ENCODE measurements at regions not wholly inside any gene's neighbourhood (a gene's known extent, or its start where the extent isn't known, plus 50 kb on each side); places are given as distances from the start of the nearest gene placed in this dataset.

DNA sequence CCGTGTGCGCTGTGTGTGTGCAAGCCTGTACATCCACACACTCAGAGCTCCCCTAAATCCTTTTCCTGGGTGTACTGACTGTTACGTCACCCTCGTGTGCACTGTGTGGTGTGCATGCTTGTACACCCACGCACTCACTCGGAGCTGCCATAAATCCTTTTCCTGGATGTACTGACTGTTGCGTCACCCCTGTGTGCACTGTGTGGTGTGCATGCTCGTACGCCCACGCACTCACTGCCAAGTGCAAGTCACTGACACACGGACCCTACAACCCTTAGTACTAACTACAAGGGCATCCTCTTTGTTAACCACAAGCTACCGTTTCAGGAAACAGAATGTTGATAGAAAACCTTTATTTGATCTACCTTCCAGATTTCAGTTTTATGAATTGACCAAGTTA lies 983.4 kb downstream of the EFNB2 start:
- peak in 1 of 51 donors; percentile 1 for DNase-seq

- no peak for DNase-seq
These were observed 987.6 kb downstream of the EFNB2 start for GRCh38 chr13:105547851-105548250.

DNA sequence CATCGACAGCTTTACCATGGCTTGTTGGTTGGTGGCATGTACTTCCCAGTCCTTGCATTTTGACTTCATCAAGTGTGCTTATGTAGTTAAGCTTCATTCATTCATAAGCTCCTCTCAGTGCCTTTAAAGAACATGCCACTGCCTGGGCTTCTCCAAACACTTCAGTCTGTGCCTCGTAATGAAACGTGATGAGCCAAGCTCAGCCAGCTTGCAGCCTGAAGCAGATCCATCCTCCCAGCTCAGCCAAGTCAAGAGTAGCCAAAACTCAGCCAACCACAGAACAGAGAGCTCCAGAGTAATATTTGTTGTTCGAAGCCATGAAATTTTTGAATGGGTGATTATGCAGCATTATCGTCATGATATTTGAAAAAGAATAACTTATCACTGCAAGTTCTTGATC lies 989.7 kb downstream of the EFNB2 start:
- DNase-seq: no peak

- no peak for DNase-seq
These were observed 991.7 kb downstream of the EFNB2 start for GRCh38 chr13:105543742-105544141.

DNA sequence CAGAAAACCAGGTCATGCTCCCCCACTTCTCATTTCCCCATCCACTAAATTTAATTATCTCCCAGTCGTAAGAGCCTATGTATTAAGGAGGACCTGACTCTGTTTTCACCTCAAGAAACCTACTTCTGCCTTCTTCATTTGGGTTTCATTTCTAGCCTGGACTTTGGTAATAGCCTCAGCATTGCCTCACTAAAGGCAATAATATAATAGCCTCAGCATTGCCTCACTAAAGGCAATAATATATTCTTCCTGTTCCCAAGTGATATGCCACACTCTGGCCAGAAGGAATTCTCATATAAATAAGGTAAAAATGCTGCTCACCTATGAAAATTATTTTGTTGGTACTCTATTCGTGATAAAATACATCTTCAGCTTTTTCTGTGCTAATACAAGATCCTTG lies 993.9 kb downstream of the EFNB2 start:
- no peak for DNase-seq

DNA sequence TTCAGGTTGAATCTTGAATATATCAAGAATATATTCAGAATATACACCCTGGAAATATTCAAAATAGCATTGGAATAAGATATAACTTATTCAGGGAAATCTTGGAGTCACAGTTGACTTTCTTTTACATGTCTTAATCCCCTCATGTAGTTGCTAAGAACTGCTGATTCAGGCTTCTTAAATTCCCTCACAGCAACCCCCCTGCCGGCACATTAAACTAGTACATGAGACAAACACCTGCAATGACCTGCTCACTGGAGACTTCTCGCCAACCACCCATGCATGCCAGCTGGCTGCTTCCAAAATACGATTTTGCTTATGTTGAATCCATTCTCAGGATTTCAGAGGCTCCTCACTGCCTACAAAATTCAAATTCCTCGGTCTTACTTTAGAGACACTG lies 997.1 kb downstream of the EFNB2 start:
- DNase-seq: no peak

- no peak for DNase-seq
These were observed 998.3 kb downstream of the EFNB2 start for GRCh38 chr13:105537113-105537512.

DNA sequence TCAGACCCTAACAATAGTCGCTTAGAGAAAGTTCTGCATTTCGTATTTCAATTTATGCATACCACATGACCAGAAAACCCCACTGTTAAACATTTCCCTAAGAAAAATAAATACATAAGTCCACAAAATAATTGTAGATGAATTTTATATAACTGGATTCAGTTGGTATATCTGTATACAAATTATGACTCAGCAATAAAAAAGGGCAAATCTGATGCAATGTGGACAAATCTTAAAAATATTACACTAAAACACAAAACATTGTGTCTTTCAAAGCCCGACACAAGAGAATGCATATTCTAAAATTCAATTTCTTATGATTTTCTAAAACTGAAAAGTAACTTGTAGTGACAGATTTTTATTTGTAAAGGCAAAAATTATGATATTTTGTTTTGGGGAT lies 1005.0 kb downstream of the EFNB2 start:
- no peak for DNase-seq

GRCh38 chr13:105527127-105527526 lies 1008.3 kb downstream of the EFNB2 start:
- no peak for DNase-seq

- no peak for DNase-seq
These were observed 1015.7 kb downstream of the EFNB2 start for GRCh38 chr13:105519771-105520170.

- no peak for DNase-seq
These were observed 1017.4 kb downstream of the EFNB2 start for GRCh38 chr13:105518086-105518485.

DNA sequence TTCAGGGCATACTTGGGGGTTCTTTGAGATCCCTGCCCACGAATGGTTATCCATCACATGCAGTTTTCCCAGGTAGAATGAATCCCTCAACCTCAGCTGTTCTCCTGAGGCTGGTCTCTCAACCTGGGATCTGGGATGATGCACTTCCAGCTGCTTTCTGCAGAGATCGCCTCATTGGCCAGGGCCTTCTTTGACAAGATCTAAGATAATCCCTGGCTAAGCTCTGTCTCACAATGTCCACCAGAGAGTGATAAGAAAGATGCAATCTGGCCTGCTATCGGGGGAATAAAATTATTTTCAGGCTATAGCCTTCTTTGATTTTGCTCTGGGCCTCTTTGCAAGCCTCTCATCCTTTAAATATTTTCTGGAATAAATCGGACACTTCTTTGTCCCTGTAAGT lies 1021.1 kb downstream of the EFNB2 start:
- no peak for DNase-seq

- no peak for DNase-seq
These were observed 1022.0 kb downstream of the EFNB2 start for GRCh38 chr13:105513448-105513847.

- DNase-seq: no peak
These were observed 1025.3 kb downstream of the EFNB2 start for GRCh38 chr13:105509981-105510762.

- no peak for DNase-seq
These were observed 1029.0 kb downstream of the EFNB2 start for GRCh38 chr13:105506463-105506862.

DNA sequence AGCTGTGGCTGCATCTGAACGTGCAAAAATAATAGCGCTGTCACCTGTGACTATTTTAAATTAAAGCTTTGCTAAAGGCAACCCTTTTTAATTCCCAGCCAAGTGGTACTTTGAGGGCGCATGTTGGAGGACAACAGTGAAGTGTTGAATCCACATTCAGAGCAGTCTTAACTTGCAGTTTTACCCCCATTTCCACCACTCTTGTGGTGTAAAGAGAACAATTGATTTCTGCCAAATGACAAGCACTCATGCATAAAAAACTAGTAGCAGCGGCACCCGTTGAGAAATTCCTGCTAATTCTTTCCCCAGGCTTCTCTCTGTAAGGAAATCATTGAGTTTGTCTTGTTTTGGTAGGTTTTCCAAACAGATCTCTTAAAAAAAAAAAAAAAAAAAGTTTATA lies 1033.3 kb downstream of the EFNB2 start:
- no peak for DNase-seq

DNA sequence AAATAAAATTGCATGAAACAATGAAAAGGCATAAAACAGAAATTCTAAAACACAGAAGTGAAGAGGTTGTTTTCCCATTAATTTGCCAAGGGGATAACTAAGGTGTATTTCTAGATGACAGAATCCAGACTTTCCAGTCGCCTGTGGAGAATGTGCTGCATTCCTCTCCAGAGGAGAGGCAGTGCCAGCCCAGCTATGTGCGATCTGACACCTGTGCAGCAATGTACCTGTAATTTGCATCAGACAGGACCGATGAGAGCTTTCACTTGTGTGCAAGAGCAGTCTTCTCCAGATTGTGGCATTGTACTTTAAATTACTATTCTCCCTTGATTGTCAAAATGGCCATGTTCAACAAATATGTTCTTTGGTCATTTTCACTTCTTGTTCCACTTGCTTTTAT lies 1037.9 kb downstream of the EFNB2 start:
- no peak for DNase-seq

- no peak for DNase-seq
These were observed 1043.2 kb downstream of the EFNB2 start for GRCh38 chr13:105492216-105492615.

- DNase-seq: no peak
These were observed 1044.1 kb downstream of the EFNB2 start for GRCh38 chr13:105491345-105491744.

DNA sequence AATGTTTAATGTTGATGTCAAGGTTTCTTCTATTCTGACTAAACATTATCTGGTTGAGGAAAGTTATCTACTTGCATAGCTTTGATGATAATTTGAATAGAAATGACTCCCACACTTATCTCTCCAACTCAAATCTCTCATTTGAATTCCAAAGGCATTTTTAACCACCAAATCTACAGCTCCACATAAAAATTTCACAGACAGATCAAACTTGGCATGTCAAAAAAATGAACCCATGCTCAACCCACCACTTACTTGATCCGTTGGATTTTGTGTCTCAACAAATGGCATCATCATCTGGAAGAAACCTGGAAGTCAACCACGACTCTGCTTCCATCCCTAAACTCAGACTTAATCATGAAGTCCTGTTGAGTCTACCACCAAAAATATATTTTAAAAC lies 1050.4 kb downstream of the EFNB2 start:
- DNase-seq: no peak

DNA sequence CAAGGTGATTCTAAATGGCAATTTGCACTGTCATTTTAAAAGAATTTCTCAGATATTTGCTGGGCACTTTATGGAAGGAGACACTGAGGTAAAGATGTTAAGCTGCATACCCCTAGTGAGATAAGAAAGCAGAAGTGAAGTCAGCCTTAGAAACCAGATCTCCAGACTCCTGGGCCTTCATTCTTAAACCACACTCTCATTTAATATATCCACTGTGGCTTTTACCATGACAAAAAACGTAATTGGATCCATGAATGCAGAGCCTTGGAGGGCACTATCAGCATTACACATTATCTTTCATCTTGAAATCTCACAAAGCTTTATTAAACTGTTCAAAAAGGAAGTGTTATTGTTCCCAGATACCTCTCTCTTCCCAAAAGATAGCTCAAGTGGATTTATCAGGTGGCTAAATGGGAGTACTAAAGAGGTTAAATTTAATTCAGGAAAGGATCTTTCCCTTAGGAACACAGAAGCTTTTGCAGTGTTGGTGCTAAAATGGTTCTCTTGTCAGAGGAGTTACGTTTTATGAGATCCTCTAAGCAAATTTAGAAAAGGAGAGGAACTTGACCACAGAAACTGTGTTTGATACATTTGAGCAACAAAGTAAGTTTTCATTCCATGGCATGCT lies 1060.4 kb downstream of the EFNB2 start:
- no peak for DNase-seq

DNA sequence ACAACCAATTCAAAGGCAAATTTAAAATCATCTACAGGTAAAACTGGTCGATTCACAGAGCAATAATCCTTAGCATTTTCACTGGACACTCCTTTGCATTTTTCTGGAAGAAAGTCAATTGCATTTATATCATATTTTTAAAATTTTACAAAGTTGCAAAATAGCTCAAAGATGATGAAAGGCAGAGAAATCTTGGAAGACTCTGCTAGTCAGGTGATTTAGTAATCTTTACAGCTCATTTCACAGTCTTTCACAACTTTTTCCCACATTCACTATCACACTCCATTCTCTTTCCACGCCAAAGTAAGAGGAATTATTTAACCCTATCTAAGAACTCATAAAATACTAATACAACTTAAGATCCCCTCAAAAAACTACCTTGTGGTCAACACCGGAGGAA lies 1063.8 kb downstream of the EFNB2 start:
- no peak for DNase-seq

DNA sequence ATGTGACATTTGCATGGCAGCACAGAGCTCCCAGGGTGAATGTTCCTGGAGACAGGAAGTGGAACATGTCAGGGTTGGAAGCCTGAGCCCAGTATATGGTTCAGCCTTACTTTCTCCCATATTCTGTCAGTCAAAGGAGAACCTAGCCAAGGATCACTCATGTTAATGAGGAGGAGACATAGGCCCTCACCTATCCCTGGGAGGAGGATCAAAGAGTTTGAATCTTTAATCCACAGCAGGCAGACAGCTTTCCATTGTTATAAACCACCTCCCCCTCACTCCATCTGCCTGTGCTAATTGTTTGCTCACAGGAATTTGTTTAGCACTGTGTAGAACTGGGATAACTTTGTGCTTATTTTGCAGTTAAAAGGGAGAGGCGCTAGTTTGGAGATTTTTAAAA lies 1069.1 kb downstream of the EFNB2 start:
- DNase-seq: no peak

- DNase-seq: no peak
These were observed 1069.7 kb downstream of the EFNB2 start, which contains the start of gene DAOA for GRCh38 chr13:105465745-105466144. TSS of gene DAOA (plus strand) at chr13:105466045.

Measured in hypothalamus (tissue), 51 donors.